CD4-positive, alpha-beta memory T cell (primary cell): ENCODE measurements at regions not wholly inside any gene's neighbourhood (a gene's known extent, or its start where the extent isn't known, plus 50 kb on each side); places are given as distances from the start of the nearest gene placed in this dataset.

Experiments
- CTCF ChIA-PET: fragments of 350-600 bp; sonication (Branson Sonifier 250); formaldehyde crosslinking; loops from one replicate; lab custom pipeline; 2021; ENCODE audit warnings: inconsistent platforms; ENCODE audit not compliant: partially characterized antibody; lab: Charles Lee
- POLR2A ChIA-PET: fragments of 350-600 bp; sonication (Branson Sonifier 250); formaldehyde crosslinking; loops from one replicate; lab custom pipeline; 2021; ENCODE audit not compliant: partially characterized antibody; lab: Charles Lee
- DNase-seq, 5 donors: peaks; one replicate each; pipeline versions ENCODE4 v3.0.0 to v3.0.0-alpha.2; 2020 to 2022; ENCODE audit warnings: mixed read lengths in 1 of 5
- H3K27ac ChIP-seq: one replicate; pipeline ENCODE4 v1.7.0; 2013; ENCODE audit warnings: low read depth, low read length
- H3K27me3 ChIP-seq: 2 replicates; pipeline ENCODE4 v1.7.0; 2013; ENCODE audit warnings: mild to moderate bottlenecking, low read length, moderate library complexity; ENCODE audit not compliant: insufficient read depth
- H3K36me3 ChIP-seq: 2 replicates; pipeline ENCODE4 v1.7.0; 2013; ENCODE audit warnings: mild to moderate bottlenecking, low read length, moderate library complexity; ENCODE audit not compliant: insufficient read depth
- H3K4me1 ChIP-seq: 2 replicates; pipeline ENCODE4 v1.7.0; 2013; ENCODE audit warnings: mild to moderate bottlenecking, low read length, moderate library complexity; ENCODE audit not compliant: insufficient read depth
- H3K4me3 ChIP-seq, 2 donors: one replicate each; pipeline ENCODE4 v1.7.0; 2013; ENCODE audit warnings: low read length in 2 of 2, mild to moderate bottlenecking in 1 of 2
- H3K9me3 ChIP-seq, 2 donors: one replicate each; pipeline ENCODE4 v1.7.0; 2013; ENCODE audit warnings: low read length in 2 of 2, control low read depth in 1 of 2; ENCODE audit not compliant: control insufficient read depth in 1 of 2
- H3K27ac Mint-ChIP-seq, 7 donors: one replicate each; pipeline ENCODE4 v1.8.0; 2020 to 2021; ENCODE audit warnings: mixed read lengths in 7 of 7, mild to moderate bottlenecking in 6 of 7, inconsistent platforms in 3 of 7, moderate library complexity in 3 of 7
- H3K27me3 Mint-ChIP-seq, 2 donors: one replicate each; pipeline ENCODE4 v1.8.0; 2020 to 2021; ENCODE audit warnings: mixed read lengths in 2 of 2
- H3K36me3 Mint-ChIP-seq, 2 donors: one replicate each; pipeline ENCODE4 v1.8.0; 2020 to 2021; ENCODE audit warnings: mixed read lengths in 2 of 2, inconsistent platforms in 1 of 2, mild to moderate bottlenecking in 1 of 2
- H3K4me1 Mint-ChIP-seq, 4 donors: one replicate each; pipeline ENCODE4 v1.8.0; 2020 to 2021; ENCODE audit warnings: mixed read lengths in 4 of 4, mild to moderate bottlenecking in 1 of 4
- H3K4me3 Mint-ChIP-seq, 8 donors: one replicate each; pipeline ENCODE4 v1.8.0; 2020 to 2021; ENCODE audit warnings: mixed read lengths in 8 of 8, mild to moderate bottlenecking in 7 of 8, moderate library complexity in 6 of 8, inconsistent platforms in 3 of 8
- H3K9me3 Mint-ChIP-seq, 8 donors: one replicate each; pipeline ENCODE4 v1.8.0; 2020 to 2021; ENCODE audit warnings: mixed read lengths in 8 of 8, mild to moderate bottlenecking in 5 of 8, inconsistent platforms in 3 of 8, moderate library complexity in 1 of 8
- intact Hi-C: fragments of 100-400 bp; cut with micrococcal nuclease; formaldehyde crosslinking; loops from one replicate; pipeline ENCODE4 v1.15.1; 2023

GRCh38 chr13:89936256-89936655 is 1411.2 kb upstream of the MIR17HG start:
- H3K27me3 ChIP-seq = no peaks in the 10 kb centered on the region
- Mint-ChIP-seq H3K27ac (no peak overlapping the region), H3K36me3 (no peaks in the 10 kb centered on the region), H3K4me3 (no peak overlapping the region), H3K9me3 (peaks cover 0 to 14% (median 8%) of the 10 kb centered on the region in 8 donors), H3K27me3 (no peaks in the 10 kb centered on the region), H3K4me1 (no peaks in the 10 kb centered on the region)
- no peak overlapping the region for H3K4me3 ChIP-seq
- CTCF ChIA-PET = no interaction called here
- H3K36me3 ChIP-seq = no peaks in the 10 kb centered on the region
- POLR2A ChIA-PET = no interaction called here
- no peak for DNase-seq
- no peaks in the 10 kb centered on the region for H3K9me3 ChIP-seq
- no peaks in the 10 kb centered on the region for H3K4me1 ChIP-seq
- intact Hi-C loops = no loop called here
- no peak overlapping the region for H3K27ac ChIP-seq

GRCh38 chr13:89937420-89937819 is 1410.1 kb upstream of the MIR17HG start:
- H3K27ac Mint-ChIP-seq = no peak overlapping the region

GRCh38 chr13:89940383-89940782 is 1407.1 kb upstream of the MIR17HG start:
- DNase-seq = no peak
- no peak overlapping the region for H3K4me3 Mint-ChIP-seq
- H3K9me3 Mint-ChIP-seq = peaks cover 0 to 7% (median 4%) of the 10 kb centered on the region in 8 donors
- no peak overlapping the region for H3K27ac Mint-ChIP-seq
- H3K27me3 Mint-ChIP-seq = no peaks in the 10 kb centered on the region
- H3K9me3 ChIP-seq = no peaks in the 10 kb centered on the region
- no peaks in the 10 kb centered on the region for H3K36me3 ChIP-seq
- POLR2A ChIA-PET = no interaction called here
- intact Hi-C loops = no loop called here
- no peaks in the 10 kb centered on the region for H3K36me3 Mint-ChIP-seq
- no peak overlapping the region for H3K27ac ChIP-seq
- no peaks in the 10 kb centered on the region for H3K4me1 Mint-ChIP-seq
- CTCF ChIA-PET = no interaction called here
- H3K27me3 ChIP-seq = no peaks in the 10 kb centered on the region
- no peaks in the 10 kb centered on the region for H3K4me1 ChIP-seq
- no peak overlapping the region for H3K4me3 ChIP-seq

More at GRCh38 chr13:89937420-89937819, 1410.1 kb upstream of the MIR17HG start:
- DNase-seq = no peak
- H3K36me3 Mint-ChIP-seq = no peaks in the 10 kb centered on the region
- no peaks in the 10 kb centered on the region for H3K27me3 Mint-ChIP-seq
- POLR2A ChIA-PET = no interaction called here
- Histone ChIP-seq H3K27me3 (no peaks in the 10 kb centered on the region), H3K36me3 (no peaks in the 10 kb centered on the region), H3K9me3 (no peaks in the 10 kb centered on the region), H3K4me1 (no peaks in the 10 kb centered on the region), H3K4me3 (no peak overlapping the region), H3K27ac (no peak overlapping the region)
- H3K4me1 Mint-ChIP-seq = no peaks in the 10 kb centered on the region
- intact Hi-C loops = no loop called here
- CTCF ChIA-PET = no interaction called here
- H3K4me3 Mint-ChIP-seq = no peak overlapping the region
- peaks cover 0 to 14% (median 8%) of the 10 kb centered on the region in 8 donors for H3K9me3 Mint-ChIP-seq

- no peak for DNase-seq
- Mint-ChIP-seq H3K4me3 (no peak overlapping the region), H3K36me3 (no peaks in the 10 kb centered on the region), H3K27ac (no peak overlapping the region), H3K9me3 (peaks cover 0 to 8% (median 3%) of the 10 kb centered on the region in 8 donors), H3K4me1 (no peaks in the 10 kb centered on the region), H3K27me3 (no peaks in the 10 kb centered on the region)
- H3K9me3 ChIP-seq = no peaks in the 10 kb centered on the region
- H3K36me3 ChIP-seq = no peaks in the 10 kb centered on the region
- no peaks in the 10 kb centered on the region for H3K27me3 ChIP-seq
- CTCF ChIA-PET = no interaction called here
- H3K4me3 ChIP-seq = no peak overlapping the region
- POLR2A ChIA-PET = no interaction called here
- H3K27ac ChIP-seq = no peak overlapping the region
- intact Hi-C loops = no loop called here
- H3K4me1 ChIP-seq = no peaks in the 10 kb centered on the region
These were observed 1404.3 kb upstream of the MIR17HG start for GRCh38 chr13:89943139-89943538.

GRCh38 chr13:89950225-89950624 is 1397.3 kb upstream of the MIR17HG start:
- Histone ChIP-seq H3K27me3 (no peaks in the 10 kb centered on the region), H3K4me1 (no peaks in the 10 kb centered on the region), H3K36me3 (no peaks in the 10 kb centered on the region), H3K9me3 (no peaks in the 10 kb centered on the region), H3K27ac (no peak overlapping the region), H3K4me3 (no peak overlapping the region)
- H3K9me3 Mint-ChIP-seq = peaks cover 0 to 12% (median 3%) of the 10 kb centered on the region in 8 donors
- intact Hi-C loops = no loop called here
- H3K27me3 Mint-ChIP-seq = no peaks in the 10 kb centered on the region
- DNase-seq = no peak
- no peaks in the 10 kb centered on the region for H3K36me3 Mint-ChIP-seq
- H3K4me3 Mint-ChIP-seq = no peak overlapping the region
- no peaks in the 10 kb centered on the region for H3K4me1 Mint-ChIP-seq
- ChIA-PET POLR2A (no interaction called here), CTCF (no interaction called here)
- no peak overlapping the region for H3K27ac Mint-ChIP-seq

- peaks cover 0 to 11% (median 4%) of the 10 kb centered on the region in 8 donors for H3K9me3 Mint-ChIP-seq
- no peak overlapping the region for H3K27ac Mint-ChIP-seq
These were observed 1396.1 kb upstream of the MIR17HG start for GRCh38 chr13:89951341-89951740.

GRCh38 chr13:89953581-89953980 is 1393.9 kb upstream of the MIR17HG start:
- Mint-ChIP-seq H3K4me3 (no peak overlapping the region), H3K9me3 (peaks cover 0 to 6% (median 4%) of the 10 kb centered on the region in 8 donors), H3K4me1 (no peaks in the 10 kb centered on the region), H3K36me3 (no peaks in the 10 kb centered on the region), H3K27me3 (no peaks in the 10 kb centered on the region), H3K27ac (no peak overlapping the region)
- Histone ChIP-seq H3K9me3 (no peaks in the 10 kb centered on the region), H3K27ac (no peak overlapping the region), H3K27me3 (no peaks in the 10 kb centered on the region), H3K4me3 (no peak overlapping the region), H3K36me3 (no peaks in the 10 kb centered on the region), H3K4me1 (no peaks in the 10 kb centered on the region)
- no peak for DNase-seq
- ChIA-PET CTCF (no interaction called here), POLR2A (no interaction called here)
- intact Hi-C loops = no loop called here

More at GRCh38 chr13:89951341-89951740, 1396.1 kb upstream of the MIR17HG start:
- Mint-ChIP-seq H3K4me1 (no peaks in the 10 kb centered on the region), H3K4me3 (no peak overlapping the region), H3K27me3 (no peaks in the 10 kb centered on the region), H3K36me3 (no peaks in the 10 kb centered on the region)
- Histone ChIP-seq H3K36me3 (no peaks in the 10 kb centered on the region), H3K27ac (no peak overlapping the region), H3K4me1 (no peaks in the 10 kb centered on the region), H3K27me3 (no peaks in the 10 kb centered on the region), H3K4me3 (no peak overlapping the region), H3K9me3 (no peaks in the 10 kb centered on the region)
- no peak for DNase-seq
- ChIA-PET POLR2A (no interaction called here), CTCF (no interaction called here)
- intact Hi-C loops = no loop called here

GRCh38 chr13:89955773-89956172 is 1391.7 kb upstream of the MIR17HG start:
- Mint-ChIP-seq H3K9me3 (peaks cover 0 to 9% (median 4%) of the 10 kb centered on the region in 8 donors), H3K4me1 (no peaks in the 10 kb centered on the region), H3K4me3 (no peak overlapping the region), H3K27me3 (no peaks in the 10 kb centered on the region), H3K27ac (no peak overlapping the region), H3K36me3 (no peaks in the 10 kb centered on the region)
- H3K9me3 ChIP-seq = no peaks in the 10 kb centered on the region
- ChIA-PET POLR2A (no interaction called here), CTCF (no interaction called here)
- no peaks in the 10 kb centered on the region for H3K27me3 ChIP-seq
- H3K4me3 ChIP-seq = no peak overlapping the region
- H3K36me3 ChIP-seq = no peaks in the 10 kb centered on the region
- no peaks in the 10 kb centered on the region for H3K4me1 ChIP-seq
- H3K27ac ChIP-seq = no peak overlapping the region
- DNase-seq = no peak
- intact Hi-C loops = no loop called here
